A549 (cell line): ENCODE measurements at regions not wholly inside any gene's neighbourhood (a gene's known extent, or its start where the extent isn't known, plus 50 kb on each side); places are given as distances from the start of the nearest gene placed in this dataset.

Source experiments
- ATAC-seq, 2 experiments: fragments of 200-7000 bp in 1 of 2; fragments of >200 bp in 1 of 2; cut with Nextera tagmentation in 1 of 2; cut with Tn5 transposase in 1 of 2; 3 replicates each; pipeline versions ENCODE4 v1.8.0 to v1.9.1; 2018 to 2020; ENCODE audit warnings: mild to moderate bottlenecking in 1 of 2, moderate library complexity in 1 of 2
- CTCF ChIA-PET: fragments of 300-600 bp; sonication (Branson Sonifier 250); formaldehyde crosslinking; extraction: SDS; loops from one replicate; lab custom pipeline; 2021; ENCODE audit warnings: antibody characterized with exemption, inconsistent platforms; lab: Yijun Ruan, JAX
- POLR2A ChIA-PET: fragments of 350-600 bp; formaldehyde crosslinking; extraction: SDS; loops from one replicate; lab custom pipeline; 2021; ENCODE audit warnings: antibody characterized with exemption, inconsistent platforms; lab: Yijun Ruan, JAX
- DNase-seq, 2 experiments: peaks; one replicate each; pipeline versions ENCODE4 v3.0.0 to v3.0.0-alpha.2; 2011 to 2016; ENCODE audit warnings: low read depth in 1 of 2, low spot score in 1 of 2
- FAIRE-seq: peaks from 2 replicates; lab custom pipeline; 2011; peaks lifted over from hg19 to GRCh38; lab: Jason Lieb, UNC
- H3K27ac ChIP-seq, 2 experiments: fragments of >200 bp; sonication (Bioruptor Twin); formaldehyde crosslinking; 3 replicates each; pipeline ENCODE4 v1.5.1; 2016 to 2017
- H3K4me1 ChIP-seq: fragments of >200 bp; sonication (Bioruptor Twin); formaldehyde crosslinking; 3 replicates; pipeline ENCODE4 v1.6.1; 2016
- H3K4me2 ChIP-seq: fragments of >200 bp; sonication (Bioruptor Twin); formaldehyde crosslinking; 3 replicates; pipeline ENCODE4 v1.6.1; 2016
- H3K4me3 ChIP-seq: fragments of >200 bp; sonication (Bioruptor Twin); formaldehyde crosslinking; 3 replicates; pipeline ENCODE4 v1.5.1; 2016
- H3K9me3 ChIP-seq: fragments of >200 bp; sonication (Bioruptor Twin); formaldehyde crosslinking; 3 replicates; pipeline ENCODE4 v1.6.1; 2016
- ATOH8 ChIP-seq: fragments of 250-450 bp; sonication (Bioruptor Pico); IDR thresholded peaks from 2 replicates; pipeline ENCODE4 v1.5.0; 2020; ENCODE audit warnings: low read depth, mild to moderate bottlenecking, moderate library complexity
- CBX8 ChIP-seq: fragments of 200-600 bp; sonication (generic); IDR thresholded peaks from 2 replicates; pipeline ENCODE4 v1.6.1; 2016
- CEBPB ChIP-seq, 2 experiments: fragments of >200 bp in 1 of 2; sonication (Bioruptor Twin) in 1 of 2; formaldehyde crosslinking in 1 of 2; IDR thresholded peaks; 2 replicates each; pipeline ENCODE4 v1.6.1; 2012 to 2016
- EHF ChIP-seq: fragments of 250-450 bp; sonication (Bioruptor Pico); IDR thresholded peaks from 2 replicates; pipeline ENCODE4 v1.5.0; 2020; ENCODE audit warnings: mild to moderate bottlenecking
- ESRRA ChIP-seq: fragments of 150-350 bp; IDR thresholded peaks from 2 replicates; pipeline ENCODE4 v1.6.1; 2014; ENCODE audit warnings: mild to moderate bottlenecking, low read length, borderline replicate concordance
- FOSL2 ChIP-seq, 2 experiments: fragments of 450-650 bp in 1 of 2; fragments of >200 bp in 1 of 2; sonication (Bioruptor Twin) in 1 of 2; formaldehyde crosslinking; IDR thresholded peaks; 2 replicates each; pipeline versions ENCODE4 v1.5.0 to v1.6.1; 2016 to 2020; ENCODE audit warnings: mild to moderate bottlenecking in 1 of 2, moderate library complexity in 1 of 2
- FOXS1 ChIP-seq: fragments of 250-450 bp; sonication (Bioruptor Pico); IDR thresholded peaks from 2 replicates; pipeline ENCODE4 v1.5.0; 2020; ENCODE audit warnings: mild to moderate bottlenecking, moderate library complexity
- HDAC2 ChIP-seq: fragments of 200-600 bp; sonication (generic); IDR thresholded peaks from 2 replicates; pipeline ENCODE4 v1.6.1; 2016
- HMGXB4 ChIP-seq: fragments of 250-450 bp; sonication (Bioruptor Pico); IDR thresholded peaks from 2 replicates; pipeline ENCODE4 v1.5.0; 2021; ENCODE audit warnings: mild to moderate bottlenecking, moderate library complexity, borderline replicate concordance
- HOXB13 ChIP-seq: fragments of 250-450 bp; sonication (Bioruptor Pico); IDR thresholded peaks from 2 replicates; pipeline ENCODE4 v1.5.0; 2020; ENCODE audit warnings: low read depth, mild to moderate bottlenecking, moderate library complexity
- JUN ChIP-seq, 2 experiments: fragments of >200 bp; sonication (Bioruptor Twin); formaldehyde crosslinking; IDR thresholded peaks; 2 replicates in 1 of 2; 3 replicates in 1 of 2; pipeline ENCODE4 v1.6.1; 2016 to 2017
- JUNB ChIP-seq: fragments of >200 bp; sonication (Bioruptor Twin); formaldehyde crosslinking; IDR thresholded peaks from 2 replicates; pipeline ENCODE4 v1.6.1; 2016
- KDM5A ChIP-seq: fragments of 200-600 bp; sonication (generic); IDR thresholded peaks from 2 replicates; pipeline ENCODE4 v1.6.1; 2016; ENCODE audit warnings: antibody characterized with exemption, mild to moderate bottlenecking
- MAX ChIP-seq: IDR thresholded peaks from 2 replicates; pipeline ENCODE4 v1.6.1; 2012
- MYC ChIP-seq: IDR thresholded peaks from 2 replicates; pipeline ENCODE4 v1.6.1; 2012; ENCODE audit warnings: mild to moderate bottlenecking, inconsistent platforms, low read length, improper control_type of control experiment, borderline replicate concordance
- NR3C1 ChIP-seq: fragments of >200 bp; sonication (Bioruptor Twin); formaldehyde crosslinking; IDR thresholded peaks from 3 replicates; pipeline ENCODE4 v1.6.1; 2017
- PHF8 ChIP-seq: fragments of 200-600 bp; sonication (generic); IDR thresholded peaks from 2 replicates; pipeline ENCODE4 v1.6.1; 2016; ENCODE audit warnings: low read depth, mild to moderate bottlenecking, antibody characterized with exemption, moderate library complexity, borderline replicate concordance
- POLR2A ChIP-seq: IDR thresholded peaks from 2 replicates; pipeline ENCODE4 v1.6.1; 2012; ENCODE audit warnings: mild to moderate bottlenecking, low read length
- RAD21 ChIP-seq, 2 experiments: fragments of >200 bp in 1 of 2; sonication (Bioruptor Twin) in 1 of 2; formaldehyde crosslinking in 1 of 2; IDR thresholded peaks in 1 of 2; conservative IDR thresholded peaks in 1 of 2; 2 replicates in 1 of 2; 3 replicates in 1 of 2; pipeline ENCODE4 v1.6.1; 2012 to 2018; ENCODE audit warnings: inconsistent platforms in 1 of 2
- RCOR1 ChIP-seq: fragments of 150-350 bp; IDR thresholded peaks from 2 replicates; pipeline ENCODE4 v1.6.1; 2014; ENCODE audit warnings: antibody characterized with exemption, low read length, low read depth
- REST ChIP-seq: fragments of 200-600 bp; sonication (generic); IDR thresholded peaks from 2 replicates; pipeline ENCODE4 v1.6.1; 2016; ENCODE audit warnings: antibody characterized with exemption, mild to moderate bottlenecking, moderate library complexity
- RFX5 ChIP-seq: fragments of 450-650 bp; IDR thresholded peaks from 2 replicates; pipeline ENCODE4 v1.7.1; 2014; ENCODE audit warnings: antibody characterized with exemption, mild to moderate bottlenecking, moderate library complexity
- ZFP36 ChIP-seq: fragments of 450-650 bp; IDR thresholded peaks from 2 replicates; pipeline ENCODE4 v1.6.1; 2014; ENCODE audit warnings: borderline replicate concordance; ENCODE audit not compliant: partially characterized antibody
- WGBS: methylation state at CpG from one replicate; pipeline ENCODE4 v1.1.6; 2017; ENCODE audit errors: missing lambda C conversion rate; 5-methylcytosine and 5-hydroxymethylcytosine counted together

GRCh38 chr5:157961176-157961575, 102.2 kb upstream of the CLINT1 start:
- POLR2A ChIA-PET: no interaction called here
- H3K4me1 ChIP-seq: no peaks in the 10 kb centered on the region
- FAIRE-seq (no peak), ATAC-seq (no peak; a peak in 1 of 6 replicates)
- no peak overlapping the region for H3K27ac ChIP-seq
- TF ChIP-seq JUNB (no peak), RAD21 (conservative IDR thresholded peaks at IDR 0.05 in 1 of 2, IDR thresholded peaks at IDR 0.05 in 1 of 2) (no peak), KDM5A (no peak), CBX8 (no peak), JUN (IDR thresholded peaks at IDR 0.05) (no peak), RFX5 (no peak), EHF (CRISPR knock-in tag) (no peak), HOXB13 (CRISPR knock-in tag) (no peak), CEBPB (IDR thresholded peaks at IDR 0.05) (no peak), ZFP36 (no peak), NR3C1 (no peak)
- TF ChIP-seq, all 56 proteins: peak for 0
- no peak overlapping the region for H3K4me2 ChIP-seq
- no peak overlapping the region for H3K4me3 ChIP-seq
- DNase-seq: no peak
- H3K9me3 ChIP-seq: no peaks in the 10 kb centered on the region
- 84% methylated on average over 9 of the region's 9 CpGs for WGBS
- CTCF ChIA-PET: interaction anchor here (1.0 to 5.9 kb wide), 5 partner anchors 11 to 106 kb away, joined by 3 to 32 read pairs (median 7); no protein-coding TSS in a partner anchor

- H3K9me3 ChIP-seq: no peaks in the 10 kb centered on the region
- ChIA-PET POLR2A (no interaction called here), CTCF (interaction anchor here (1.4 to 5.9 kb wide), 3 partner anchors 10 to 35 kb away, joined by 4 to 32 read pairs (median 11); no protein-coding TSS in a partner anchor)
- H3K27ac ChIP-seq: no peak overlapping the region
- H3K4me3 ChIP-seq: no peak overlapping the region
- no peak overlapping the region for H3K4me2 ChIP-seq
- no peaks in the 10 kb centered on the region for H3K4me1 ChIP-seq
- ATAC-seq: no peak
- DNase-seq: no peak
- FAIRE-seq: no peak
- TF ChIP-seq MAX (no peak), ATOH8 (CRISPR knock-in tag) (no peak), EHF (CRISPR knock-in tag) (no peak), FOSL2 (IDR thresholded peaks at IDR 0.05) (no peak), FOSL2 (CRISPR knock-in tag; IDR thresholded peaks at IDR 0.05) (no peak), PHF8 (no peak), RCOR1 (no peak), REST (no peak), ZFP36 (no peak), FOXS1 (CRISPR knock-in tag) (no peak), POLR2A (no peak), HMGXB4 (CRISPR knock-in tag) (no peak), HDAC2 (no peak), KDM5A (no peak), MYC (no peak), ESRRA (no peak)
Observed at GRCh38 chr5:157959370-157959769, 100.4 kb upstream of the CLINT1 start.
